UCSD-AML1 (cell line): ENCODE measurements at regions not wholly inside any gene's neighbourhood (a gene's known extent, or its start where the extent isn't known, plus 50 kb on each side); places are given as distances from the start of the nearest gene placed in this dataset.

Experiments
- DNase-seq: peaks from one replicate; lab custom pipeline; 2025; ENCODE audit not compliant: unreplicated experiment; lab: John Stamatoyannopoulos, UW

DNA sequence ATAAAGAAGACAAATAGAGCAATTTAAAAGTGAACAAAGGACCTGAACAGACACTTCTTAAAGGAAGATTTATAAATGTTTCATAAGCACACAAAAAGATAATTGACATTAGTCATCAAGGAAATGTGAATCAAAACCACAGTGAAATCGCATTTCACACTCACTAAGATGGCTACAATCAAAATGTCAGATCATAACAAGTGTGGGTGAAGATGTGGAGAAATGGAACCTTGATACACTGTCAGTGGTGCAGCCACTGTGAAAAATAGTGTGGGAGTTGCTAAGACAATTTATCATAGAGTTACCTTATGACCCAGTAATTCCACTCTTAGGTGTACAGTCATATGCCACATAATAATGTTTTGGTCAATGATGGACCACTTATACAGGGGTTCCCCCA lies 54.5 kb upstream of the HTR4 start:
- DNase-seq = no peak

DNA sequence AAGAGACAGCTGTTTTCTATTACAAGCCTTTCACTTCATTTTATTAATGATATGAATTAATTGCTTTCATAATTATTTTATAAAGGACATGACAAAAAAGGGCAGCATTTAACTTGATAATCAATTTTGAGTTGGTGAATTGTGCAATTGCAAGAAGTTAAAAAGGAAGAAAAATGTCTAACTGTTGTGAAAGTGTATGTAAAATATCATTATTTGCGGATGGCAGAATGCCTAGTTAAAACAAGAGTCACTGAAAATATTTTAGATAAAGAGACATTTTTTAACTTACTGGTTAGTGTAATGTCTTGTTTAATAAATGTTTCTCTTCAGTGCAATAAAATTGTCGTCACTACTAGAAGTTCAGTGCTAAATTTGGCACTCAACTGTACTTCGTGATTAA lies 57.6 kb upstream of the HTR4 start:
- DNase-seq = no peak

DNA sequence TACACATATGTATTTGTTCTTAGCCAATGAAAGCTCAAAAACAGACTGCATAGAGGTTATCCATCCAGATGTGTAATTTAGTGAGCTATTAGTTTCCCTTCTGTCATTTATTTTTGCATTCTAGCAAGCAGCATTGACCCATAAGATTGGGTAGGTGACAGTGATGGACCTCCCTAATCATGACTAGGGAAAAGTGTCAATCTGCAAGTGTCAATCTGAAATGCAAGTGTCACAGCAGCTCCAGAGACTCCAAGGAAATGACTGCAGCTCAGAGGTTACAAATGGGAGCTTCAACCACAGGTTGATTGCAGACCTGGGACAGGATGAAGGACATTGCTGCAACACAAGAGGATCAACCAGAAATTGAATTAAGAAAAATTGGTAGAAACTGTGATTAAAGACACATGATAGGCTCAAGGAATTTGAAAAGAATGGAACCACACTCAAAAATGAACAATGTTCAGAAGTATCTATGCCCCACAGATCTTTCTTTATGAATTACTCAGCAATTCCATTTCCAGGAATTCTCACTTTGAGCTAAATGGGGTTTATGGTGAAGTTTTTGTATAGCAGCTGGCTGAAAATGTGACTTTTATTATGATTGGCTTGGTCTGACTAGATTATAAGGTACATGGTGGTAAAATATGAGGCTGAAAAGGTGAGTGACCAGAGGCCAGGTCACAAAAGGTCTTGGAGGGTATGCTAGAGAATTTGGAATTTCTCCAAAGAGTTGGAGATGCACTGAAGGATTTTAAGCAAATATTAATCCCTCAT lies 59.6 kb upstream of the HTR4 start:
- DNase-seq = no peak

- DNase-seq = no peak
Measured at GRCh38 chr5:148716716-148717115, 62.4 kb upstream of the HTR4 start.

- no peak for DNase-seq
Measured at GRCh38 chr5:148717668-148718067, 63.3 kb upstream of the HTR4 start.

GRCh38 chr5:148719605-148720004 lies 65.3 kb upstream of the HTR4 start:
- DNase-seq = no peak

- no peak for DNase-seq
Measured at GRCh38 chr5:148720257-148720656, 65.9 kb upstream of the HTR4 start.

- DNase-seq = no peak
Measured at GRCh38 chr5:148723143-148723542, 68.8 kb upstream of the HTR4 start.

DNA sequence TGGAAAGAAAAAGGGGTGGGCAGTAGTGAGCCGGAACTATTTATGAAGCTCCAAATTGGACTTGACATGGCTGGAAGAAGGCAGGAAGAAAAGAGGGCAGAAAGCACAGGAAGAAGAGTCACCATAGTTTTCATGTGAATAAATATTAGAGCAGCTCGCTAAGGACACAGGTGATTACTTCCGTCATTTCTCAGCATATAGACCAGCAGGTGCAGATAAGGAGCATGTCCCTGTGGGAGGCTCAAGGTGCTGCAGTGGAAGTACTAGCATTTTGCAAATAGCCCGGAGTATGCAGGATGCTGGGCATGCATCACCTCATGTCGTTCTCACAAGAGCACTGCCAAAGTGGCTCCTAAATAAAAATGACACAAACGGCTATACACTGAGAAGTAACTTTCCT lies 71.3 kb upstream of the HTR4 start:
- DNase-seq = no peak

DNA sequence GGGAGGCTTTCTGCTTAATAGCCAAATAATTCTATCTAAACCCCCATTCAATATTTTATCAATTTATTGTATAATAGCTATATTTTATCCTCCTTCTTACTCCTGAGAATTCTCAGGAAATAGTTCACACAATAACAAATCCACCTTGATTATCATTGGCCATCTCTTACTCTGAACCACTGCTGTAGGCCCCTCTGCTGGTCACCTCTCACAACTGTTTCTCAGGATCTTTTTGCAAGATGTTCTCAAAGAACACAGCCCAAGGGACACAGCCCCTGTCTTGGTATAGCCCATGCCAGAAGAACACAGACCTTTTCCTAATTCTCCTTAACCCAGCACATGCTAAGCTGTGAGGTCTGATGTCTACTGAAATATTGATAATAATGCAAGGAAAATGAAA lies 74.9 kb upstream of the HTR4 start:
- no peak for DNase-seq

- DNase-seq = no peak
Measured at GRCh38 chr5:148730270-148730669, 75.9 kb upstream of the HTR4 start.

GRCh38 chr5:148730942-148731898 lies 76.9 kb upstream of the HTR4 start:
- DNase-seq = no peak

DNA sequence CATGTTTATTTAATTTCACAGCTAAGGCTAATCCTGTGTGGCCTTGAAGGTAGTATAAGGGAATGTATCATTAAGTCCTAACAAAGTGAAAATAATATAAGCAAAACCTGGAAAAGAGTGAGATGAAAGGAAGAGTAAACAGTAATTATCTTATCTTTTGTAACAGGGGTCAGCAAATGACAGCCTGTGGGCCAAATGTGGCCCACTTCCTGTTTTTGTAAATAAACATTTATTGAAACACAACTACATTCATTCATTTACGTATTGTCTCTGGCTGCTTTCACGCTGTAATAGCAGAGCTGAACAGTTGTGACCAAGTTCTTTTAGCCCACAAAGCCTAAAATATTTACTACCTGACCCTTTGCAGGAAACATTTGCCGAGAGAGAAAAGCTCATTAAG lies 78.4 kb upstream of the HTR4 start:
- DNase-seq = no peak

DNA sequence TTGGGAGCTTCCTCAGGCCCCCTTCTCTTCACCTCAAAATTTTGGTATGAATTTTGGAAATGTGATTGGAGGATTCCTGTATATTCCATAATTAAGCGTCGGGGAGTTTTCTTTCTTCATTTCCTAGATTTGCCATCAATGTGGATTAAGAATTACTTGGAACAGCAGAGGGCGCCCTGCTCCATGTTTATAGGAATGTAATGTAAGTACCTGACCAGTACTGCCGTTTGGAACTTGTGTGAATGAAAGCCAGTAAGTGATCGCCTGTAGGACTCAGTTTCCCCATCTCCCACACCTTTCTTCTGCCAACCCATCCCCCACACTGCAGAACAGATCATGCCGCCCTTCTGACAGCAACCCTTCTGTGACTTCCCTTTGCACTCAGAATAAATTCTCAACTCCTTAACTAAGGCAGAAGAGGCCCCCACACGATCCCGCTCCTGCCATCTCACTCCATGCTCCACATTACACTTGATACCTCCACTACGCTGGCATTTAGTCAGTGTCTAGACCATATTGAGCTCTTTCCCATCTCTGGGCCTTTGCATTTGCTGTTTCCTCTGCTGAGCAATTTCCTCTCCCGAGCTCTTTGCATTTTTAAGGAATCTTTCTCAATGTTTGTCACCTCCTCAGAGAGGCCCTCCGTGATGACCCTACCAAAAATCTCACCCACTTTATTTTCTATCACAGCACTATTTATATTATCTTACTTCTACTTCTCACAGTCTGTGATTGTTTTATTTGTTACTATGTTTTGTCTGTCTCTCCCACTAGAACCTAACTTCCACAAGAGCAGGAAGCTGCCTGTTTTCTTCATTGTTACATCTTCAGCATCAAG lies 79.5 kb upstream of the HTR4 start:
- DNase-seq = peak; percentile 42

DNA sequence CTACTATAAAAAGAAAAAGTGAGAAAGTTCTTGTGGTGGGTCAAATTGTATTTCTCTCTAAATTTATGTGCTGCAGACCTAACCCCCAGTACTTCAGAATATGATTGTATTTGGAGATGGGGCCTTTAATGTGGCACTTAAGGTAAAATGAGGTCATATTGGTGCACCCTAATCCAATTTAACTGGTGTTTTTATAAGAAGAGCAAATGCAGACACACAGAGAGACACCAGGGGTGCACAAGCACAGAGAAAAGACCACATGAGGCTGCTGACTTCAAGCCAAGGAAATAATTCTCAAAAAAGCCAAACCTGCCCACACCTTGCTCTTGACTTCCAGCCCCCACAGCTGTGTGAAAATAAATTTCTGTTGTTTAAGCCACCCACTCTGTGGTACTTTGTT lies 80.2 kb upstream of the HTR4 start:
- no peak for DNase-seq

DNA sequence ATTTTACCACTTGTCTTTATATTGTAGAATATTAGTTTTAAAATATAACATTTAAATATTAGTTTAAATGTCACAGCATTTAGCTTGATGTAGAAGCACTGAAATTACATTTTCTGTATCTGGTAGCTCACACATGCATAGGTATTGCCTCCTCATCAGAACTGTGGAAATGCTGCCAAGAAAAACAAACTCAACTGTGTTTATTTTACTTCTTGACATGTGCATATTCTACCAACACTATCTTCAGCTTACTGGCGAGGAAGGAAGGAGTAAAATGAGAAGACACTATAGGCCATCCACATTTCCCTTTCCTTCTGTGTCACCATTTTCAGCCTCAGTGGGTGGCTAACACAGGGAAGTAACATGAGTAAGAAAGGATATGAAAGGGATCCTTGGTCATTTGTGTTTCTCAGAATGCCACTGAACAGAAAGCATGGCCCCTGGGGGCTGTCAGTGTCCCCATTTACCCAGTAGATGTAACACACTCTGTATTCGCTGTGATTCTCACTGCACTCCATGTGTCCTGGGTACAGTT lies 81.0 kb upstream of the HTR4 start:
- no peak for DNase-seq

DNA sequence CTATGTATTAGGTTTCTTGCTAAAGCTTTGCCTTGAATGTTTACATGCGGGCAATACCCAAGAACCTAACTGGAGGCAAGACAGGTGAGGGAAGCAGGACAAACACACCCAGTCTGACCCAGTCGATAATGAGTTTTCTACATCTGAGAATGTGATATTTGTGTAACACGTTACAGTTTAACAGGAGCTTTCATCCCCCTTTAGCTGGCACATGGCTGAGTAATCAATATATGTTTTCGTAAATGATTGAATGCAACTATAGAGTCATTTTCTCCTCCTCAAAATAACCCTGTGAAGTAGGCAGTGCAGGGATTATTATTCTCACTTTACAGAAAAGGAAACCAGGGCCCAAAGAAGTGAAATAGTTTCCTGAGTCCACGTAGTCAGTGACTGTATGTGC lies 84.7 kb upstream of the HTR4 start:
- DNase-seq = no peak

DNA sequence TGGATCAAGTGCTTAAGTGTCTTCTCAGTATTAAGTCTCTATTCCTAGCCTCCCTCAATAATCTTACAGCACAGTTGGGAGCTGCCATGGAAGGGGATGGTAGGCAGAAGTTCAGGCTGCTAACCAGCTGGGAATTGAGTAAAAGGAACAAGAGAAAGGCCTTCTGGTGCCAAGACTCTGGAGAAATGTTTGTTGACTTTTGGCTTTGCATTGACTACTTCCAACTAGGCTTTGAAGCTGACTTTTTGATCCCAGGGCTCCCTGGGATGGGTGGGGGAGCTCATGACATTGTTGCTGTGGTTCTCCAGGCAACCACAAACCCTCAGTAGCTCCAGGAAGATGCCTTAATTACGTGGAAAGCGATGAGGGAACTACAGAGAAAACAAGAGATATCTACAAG lies 85.2 kb upstream of the HTR4 start:
- no peak for DNase-seq

- DNase-seq = no peak
Measured at GRCh38 chr5:148740079-148740858, 85.9 kb upstream of the HTR4 start.

- no peak for DNase-seq
Measured at GRCh38 chr5:148740966-148741742, 85.3 kb upstream of the ADRB2 start.
